ENCODE measurements at regions not wholly inside any gene's neighbourhood (a gene's known extent, or its start where the extent isn't known, plus 50 kb on each side); places are given as distances from the start of the nearest gene placed in this dataset.

DNA sequence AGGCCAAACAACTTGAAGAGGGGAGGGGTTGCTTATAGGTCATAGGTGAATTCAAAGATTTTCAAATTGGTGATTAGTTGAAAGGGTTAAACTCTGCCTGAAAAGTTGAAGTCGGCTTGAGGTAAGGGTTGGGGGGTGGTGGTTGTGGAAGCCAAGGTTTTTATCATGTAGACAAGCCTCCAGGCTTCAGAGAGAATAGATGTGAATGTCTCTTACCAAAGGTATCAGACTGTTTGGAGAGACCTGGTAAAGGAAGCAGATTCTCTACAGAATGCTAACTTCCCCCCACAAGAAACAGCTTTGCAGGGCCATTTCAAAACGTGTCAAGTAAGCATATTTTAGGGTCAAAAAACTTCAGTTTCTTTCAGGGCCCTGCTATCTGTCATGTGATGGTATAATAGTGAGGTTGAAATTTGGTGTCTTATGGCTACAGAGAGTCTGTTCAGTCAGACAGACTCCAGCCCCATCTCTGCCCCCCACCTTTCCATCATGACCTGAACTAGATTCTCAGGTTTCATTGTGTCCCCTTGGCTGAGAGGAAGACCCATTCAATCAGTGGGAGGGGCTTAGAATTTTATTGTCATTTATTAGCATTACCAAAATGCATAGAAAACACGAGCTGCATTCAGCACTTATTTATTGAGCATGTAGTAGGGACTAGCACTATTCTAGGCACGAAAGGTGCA is 136.5 kb downstream of the MAP3K7 start:
- CTCF ChIA-PET = interaction anchor here (0.6 to 1.2 kb wide), 6 partner anchors 9 to 480 kb away, joined by 3 to 4 read pairs (median 4); no protein-coding TSS in a partner anchor
- no peak overlapping the region for H3K4me2 ChIP-seq
- H3K79me2 ChIP-seq (ENCODE audit: insufficient read depth) = no peaks in the 10 kb centered on the region
- peaks cover 0 to 5% of the 10 kb centered on the region in 2 experiments; a peak in 1 of 4 replicates for H3K4me1 ChIP-seq (ENCODE audit: control insufficient read depth in 1 of 2, insufficient read depth in 2 of 2, low read depth in 1 of 2, low read length in 1 of 2)
- no peaks in the 10 kb centered on the region for H3K9me3 ChIP-seq
- H2AFZ ChIP-seq (ENCODE audit: low read depth) = no peak overlapping the region
- H3K9me2 ChIP-seq = no peaks in the 10 kb centered on the region
- H3F3A ChIP-seq (replicated peaks; ENCODE audit: insufficient read depth) = no peaks in the 10 kb centered on the region
- no peak for TF ChIP-seq MXI1 (IDR thresholded peaks at IDR 0.05; ENCODE audit: low read depth, low read length)
- TF ChIP-seq CTCF (IDR thresholded peaks at IDR 0.05) = no peak
- no peak for TF ChIP-seq FOXM1 (IDR thresholded peaks at IDR 0.05; ENCODE audit: low read depth)
- no peak for TF ChIP-seq EZH2phosphoT487 (IDR thresholded peaks at IDR 0.05; ENCODE audit: borderline replicate concordance, low read depth)
- no peak for TF ChIP-seq EP300 (IDR thresholded peaks at IDR 0.05; ENCODE audit: borderline replicate concordance in 1 of 2, low read depth in 1 of 2, low read length in 1 of 2)
- no peak for TF ChIP-seq SMC3 (IDR thresholded peaks at IDR 0.05; ENCODE audit: low read depth, low read length)
- TF ChIP-seq SIN3A (IDR thresholded peaks at IDR 0.05; ENCODE audit: borderline replicate concordance, low read depth, low read length) = no peak
- no peak for TF ChIP-seq RFX5 (IDR thresholded peaks at IDR 0.05; ENCODE audit: low read length)
- TF ChIP-seq RCOR1 (IDR thresholded peaks at IDR 0.05; ENCODE audit: low read length) = no peak
- TF ChIP-seq, protein P1, sequence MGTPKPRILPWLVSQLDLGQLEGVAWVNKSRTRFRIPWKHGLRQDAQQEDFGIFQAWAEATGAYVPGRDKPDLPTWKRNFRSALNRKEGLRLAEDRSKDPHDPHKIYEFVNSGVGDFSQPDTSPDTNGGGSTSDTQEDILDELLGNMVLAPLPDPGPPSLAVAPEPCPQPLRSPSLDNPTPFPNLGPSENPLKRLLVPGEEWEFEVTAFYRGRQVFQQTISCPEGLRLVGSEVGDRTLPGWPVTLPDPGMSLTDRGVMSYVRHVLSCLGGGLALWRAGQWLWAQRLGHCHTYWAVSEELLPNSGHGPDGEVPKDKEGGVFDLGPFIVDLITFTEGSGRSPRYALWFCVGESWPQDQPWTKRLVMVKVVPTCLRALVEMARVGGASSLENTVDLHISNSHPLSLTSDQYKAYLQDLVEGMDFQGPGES (IDR thresholded peaks at IDR 0.05; ENCODE audit: low read depth, low read length) = no peak
- TF ChIP-seq JUND (IDR thresholded peaks at IDR 0.05) = no peak
- TF ChIP-seq POLR2AphosphoS5 (IDR thresholded peaks at IDR 0.05; ENCODE audit: low read depth, low read length) = no peak
- no peak for TF ChIP-seq MAX (IDR thresholded peaks at IDR 0.05; ENCODE audit: low read depth)
- no peak for TF ChIP-seq TCF12 (IDR thresholded peaks at IDR 0.05)
- no peak for TF ChIP-seq MEF2A (IDR thresholded peaks at IDR 0.05; ENCODE audit: borderline replicate concordance, low read depth)
- no peak for TF ChIP-seq RXRA (IDR thresholded peaks at IDR 0.05; ENCODE audit: borderline replicate concordance, low read depth)
- TF ChIP-seq TAF1 (IDR thresholded peaks at IDR 0.05; ENCODE audit: borderline replicate concordance, low read depth, low read length) = no peak
- no peak overlapping the region for H3K4me3 ChIP-seq (ENCODE audit: low read depth in 2 of 2, low read length in 1 of 2)
- no peak for DNase-seq
- 16% methylated on average over 4 of the region's 4 CpGs for WGBS (ENCODE audit: low lambda C conversion rate)
- POLR2A ChIA-PET = no interaction called here
- H3K9ac ChIP-seq = no peak overlapping the region
- H3K27ac ChIP-seq (ENCODE audit: low read depth in 2 of 2, low read length in 1 of 2) = no peak overlapping the region
- H3K36me3 ChIP-seq (replicated peaks in 1 of 2; ENCODE audit: control insufficient read depth in 1 of 2, insufficient read depth in 2 of 2, low read length in 1 of 2) = no peaks in the 10 kb centered on the region
- no peaks in the 10 kb centered on the region; the same call in 1 of the 2 replicates for H3K27me3 ChIP-seq (ENCODE audit: insufficient read depth)
- no peaks in the 10 kb centered on the region for H4K20me1 ChIP-seq (ENCODE audit: insufficient read depth)
